ENCODE measurements at regions not wholly inside any gene's neighbourhood (a gene's known extent, or its start where the extent isn't known, plus 50 kb on each side); places are given as distances from the start of the nearest gene placed in this dataset.
A peak's percentile ranks its signal among the peaks of the same experiment; 100 is the strongest.

DNA sequence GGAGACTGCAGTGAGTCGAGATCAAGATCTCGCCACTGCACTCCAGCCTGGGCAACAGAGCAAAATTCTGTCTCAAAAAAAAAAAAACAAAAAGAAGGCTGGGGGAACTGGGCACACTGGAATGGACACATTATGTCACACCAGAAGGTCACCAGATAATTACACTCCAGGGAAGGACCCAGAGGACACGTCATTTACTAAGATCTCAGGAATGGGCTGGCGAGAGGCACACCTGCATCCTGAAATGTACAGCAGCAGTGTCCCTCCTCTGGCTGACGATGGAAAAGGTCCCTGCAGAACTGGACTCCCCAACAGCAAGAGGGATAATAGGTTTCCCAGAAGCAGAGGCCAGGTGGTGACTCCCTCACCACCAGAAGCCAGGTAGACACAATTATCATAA, 243.5 kb downstream of the BCL11B start:
- Histone ChIP-seq H3K27me3 (ENCODE audit: control insufficient read depth, insufficient read depth, low read length) (no peaks in the 10 kb centered on the region), H3K27ac (ENCODE audit: low read depth, low read length) (no peak overlapping the region), H3K9me3 (ENCODE audit: control insufficient read depth, insufficient read depth, low read length) (no peaks in the 10 kb centered on the region), H3K36me3 (ENCODE audit: control insufficient read depth, insufficient read depth, low read length) (no peaks in the 10 kb centered on the region), H3K4me1 (ENCODE audit: control insufficient read depth, insufficient read depth, low read length) (no peaks in the 10 kb centered on the region), H3K4me3 (ENCODE audit: low read depth, low read length) (no peak overlapping the region)
- DNase-seq (ENCODE audit: low read depth in 4 of 6, low spot score in 6 of 6): no peak
- WGBS (ENCODE audit: insufficient coverage): 92% methylated on average over 3 of the region's 5 CpGs

DNA sequence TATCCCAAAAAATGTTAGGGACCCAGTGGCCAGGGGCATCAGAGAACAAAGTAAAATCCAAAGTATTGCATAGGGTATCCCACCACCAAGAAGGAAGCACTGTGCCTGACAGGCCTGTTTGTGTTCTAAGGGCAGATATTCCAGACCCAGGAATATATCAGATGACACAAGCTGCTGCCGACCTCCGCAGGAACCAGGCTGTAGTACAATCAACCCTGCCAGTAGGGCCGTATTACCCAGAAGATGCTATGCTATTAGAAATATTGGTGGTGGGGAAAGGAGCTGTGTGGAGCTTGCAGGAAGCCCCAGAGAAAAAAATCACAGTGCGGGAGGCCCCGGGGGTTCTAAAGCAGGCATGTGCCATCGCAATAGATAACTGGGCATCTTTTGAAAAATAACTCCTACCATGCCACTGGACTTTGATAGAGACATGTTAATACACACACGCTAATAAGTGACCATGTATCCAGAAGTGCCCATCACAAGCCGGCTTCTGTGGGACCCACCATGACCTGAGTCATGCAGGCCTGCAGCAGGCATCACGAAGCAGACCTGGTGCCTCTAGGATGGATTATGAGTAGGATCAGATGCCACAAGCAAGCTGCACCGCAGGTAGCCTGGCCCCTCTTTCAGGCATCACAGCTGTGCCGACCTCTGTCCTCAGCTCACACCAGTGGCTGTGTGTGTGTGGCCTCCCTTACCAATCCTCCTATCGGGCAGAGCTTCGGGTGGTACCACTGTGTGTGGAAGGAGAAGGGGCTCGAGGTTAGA, 242.7 kb downstream of the BCL11B start:
- Histone ChIP-seq H3K27ac (ENCODE audit: low read depth, low read length) (no peak overlapping the region), H3K4me3 (ENCODE audit: low read depth, low read length) (no peak overlapping the region), H3K36me3 (ENCODE audit: control insufficient read depth, insufficient read depth, low read length) (no peaks in the 10 kb centered on the region), H3K9me3 (ENCODE audit: control insufficient read depth, insufficient read depth, low read length) (no peaks in the 10 kb centered on the region), H3K4me1 (ENCODE audit: control insufficient read depth, insufficient read depth, low read length) (no peaks in the 10 kb centered on the region), H3K27me3 (ENCODE audit: control insufficient read depth, insufficient read depth, low read length) (no peaks in the 10 kb centered on the region)
- 76% methylated on average over 9 of the region's 14 CpGs for WGBS (ENCODE audit: insufficient coverage)
- DNase-seq (ENCODE audit: low read depth in 4 of 6, low spot score in 6 of 6): peak in 1 of 6 donors; percentile 79

GRCh38 chr14:99029916-99030305, 242.1 kb downstream of the BCL11B start:
- WGBS (ENCODE audit: insufficient coverage): 94% methylated on average over 3 of the region's 5 CpGs
- DNase-seq (ENCODE audit: low read depth in 4 of 6, low spot score in 6 of 6): no peak
- H3K27ac ChIP-seq (ENCODE audit: low read depth, low read length): no peak overlapping the region
- H3K4me1 ChIP-seq (ENCODE audit: control insufficient read depth, insufficient read depth, low read length): no peaks in the 10 kb centered on the region
- H3K27me3 ChIP-seq (ENCODE audit: control insufficient read depth, insufficient read depth, low read length): peaks cover under 1% of the 10 kb centered on the region
- no peaks in the 10 kb centered on the region for H3K9me3 ChIP-seq (ENCODE audit: control insufficient read depth, insufficient read depth, low read length)
- H3K36me3 ChIP-seq (ENCODE audit: control insufficient read depth, insufficient read depth, low read length): no peaks in the 10 kb centered on the region
- H3K4me3 ChIP-seq (ENCODE audit: low read depth, low read length): no peak overlapping the region

DNA sequence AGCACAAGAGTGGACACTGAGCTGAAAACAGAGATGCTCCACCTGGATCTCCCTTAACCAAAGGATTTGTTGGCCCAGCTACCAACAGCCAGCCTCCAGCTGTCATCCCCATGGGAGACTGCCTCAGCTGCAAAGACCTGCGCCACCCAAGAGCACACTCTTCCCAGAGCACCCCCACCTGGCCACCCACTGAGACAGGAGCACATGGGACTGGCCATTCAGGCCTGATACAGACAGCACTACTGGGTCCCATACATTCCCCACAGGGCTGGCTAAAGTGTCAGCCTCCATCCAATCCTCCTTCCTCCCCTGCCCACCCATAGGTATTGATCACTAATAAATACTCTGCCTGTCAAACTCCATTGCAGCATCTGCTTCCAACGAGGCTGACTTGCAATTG, 241.5 kb downstream of the BCL11B start:
- peaks cover 4% of the 10 kb centered on the region for H3K27me3 ChIP-seq (ENCODE audit: control insufficient read depth, insufficient read depth, low read length)
- H3K9me3 ChIP-seq (ENCODE audit: control insufficient read depth, insufficient read depth, low read length): no peaks in the 10 kb centered on the region
- H3K36me3 ChIP-seq (ENCODE audit: control insufficient read depth, insufficient read depth, low read length): no peaks in the 10 kb centered on the region
- H3K27ac ChIP-seq (ENCODE audit: low read depth, low read length): no peak overlapping the region
- DNase-seq (ENCODE audit: low read depth in 4 of 6, low spot score in 6 of 6): no peak
- no peak overlapping the region for H3K4me3 ChIP-seq (ENCODE audit: low read depth, low read length)
- H3K4me1 ChIP-seq (ENCODE audit: control insufficient read depth, insufficient read depth, low read length): no peaks in the 10 kb centered on the region
- WGBS (ENCODE audit: insufficient coverage): 80% methylated on average over 2 of the region's 2 CpGs

DNA sequence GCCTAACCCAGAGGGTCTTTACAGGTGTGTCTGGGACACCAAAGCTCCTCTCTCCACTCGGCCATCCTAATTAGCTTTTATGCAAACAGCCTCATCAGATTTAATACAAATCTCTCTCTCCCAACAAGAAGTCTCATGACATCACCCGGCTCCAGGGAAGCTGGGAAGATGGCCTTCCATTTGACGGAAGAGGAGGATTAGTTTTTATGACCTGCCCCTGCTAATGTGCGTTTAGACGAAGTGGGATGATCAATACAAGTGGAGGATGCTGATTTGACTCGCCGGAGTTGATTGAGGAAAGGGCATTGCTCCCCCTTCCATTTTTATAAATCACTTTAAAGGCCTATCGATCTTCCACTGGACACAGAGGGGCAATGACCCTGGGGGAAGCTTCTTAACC, 239.2 kb downstream of the BCL11B start:
- no peak overlapping the region for H3K4me3 ChIP-seq (ENCODE audit: low read depth, low read length)
- peaks cover 9% of the 10 kb centered on the region for H3K4me1 ChIP-seq (ENCODE audit: control insufficient read depth, insufficient read depth, low read length)
- H3K27me3 ChIP-seq (ENCODE audit: control insufficient read depth, insufficient read depth, low read length): peaks cover 4% of the 10 kb centered on the region
- no peaks in the 10 kb centered on the region for H3K9me3 ChIP-seq (ENCODE audit: control insufficient read depth, insufficient read depth, low read length)
- H3K27ac ChIP-seq (ENCODE audit: low read depth, low read length): no peak overlapping the region
- 60% methylated on average over 1 of the region's 8 CpGs for WGBS (ENCODE audit: insufficient coverage)
- DNase-seq (ENCODE audit: low read depth in 4 of 6, low spot score in 6 of 6): no peak
- no peaks in the 10 kb centered on the region for H3K36me3 ChIP-seq (ENCODE audit: control insufficient read depth, insufficient read depth, low read length)

GRCh38 chr14:99033951-99034350, 238.0 kb downstream of the BCL11B start:
- H3K27me3 ChIP-seq (ENCODE audit: control insufficient read depth, insufficient read depth, low read length): peaks cover 4% of the 10 kb centered on the region
- H3K4me3 ChIP-seq (ENCODE audit: low read depth, low read length): no peak overlapping the region
- H3K36me3 ChIP-seq (ENCODE audit: control insufficient read depth, insufficient read depth, low read length): no peaks in the 10 kb centered on the region
- WGBS (ENCODE audit: insufficient coverage): 95% methylated on average over 7 of the region's 9 CpGs
- peaks cover 9% of the 10 kb centered on the region for H3K4me1 ChIP-seq (ENCODE audit: control insufficient read depth, insufficient read depth, low read length)
- no peaks in the 10 kb centered on the region for H3K9me3 ChIP-seq (ENCODE audit: control insufficient read depth, insufficient read depth, low read length)
- H3K27ac ChIP-seq (ENCODE audit: low read depth, low read length): no peak overlapping the region
- no peak for DNase-seq (ENCODE audit: low read depth in 4 of 6, low spot score in 6 of 6)

DNA sequence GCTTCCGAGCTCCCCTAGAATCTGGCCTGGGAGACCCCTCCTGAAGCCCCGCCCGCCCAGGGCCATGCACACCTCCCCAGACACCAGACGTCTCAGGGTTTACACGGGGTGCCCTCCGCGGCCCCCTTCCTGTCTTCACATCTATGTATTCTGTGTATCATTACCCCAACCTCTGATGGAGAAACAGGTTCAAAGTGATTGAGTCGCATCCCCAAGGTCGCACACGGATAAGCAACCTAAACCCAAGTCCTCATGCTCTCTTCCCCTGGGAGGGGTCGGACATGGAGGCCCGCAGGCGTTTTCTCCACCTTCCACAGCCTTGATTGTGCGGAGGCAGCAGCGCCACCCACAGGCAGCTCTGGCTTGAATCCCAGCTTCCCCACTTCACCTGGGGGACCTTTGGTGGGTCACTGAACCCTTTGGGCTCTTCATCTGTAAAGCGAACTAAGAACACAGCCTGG, 237.3 kb downstream of the BCL11B start:
- no peaks in the 10 kb centered on the region for H3K36me3 ChIP-seq (ENCODE audit: control insufficient read depth, insufficient read depth, low read length)
- peaks cover 9% of the 10 kb centered on the region for H3K4me1 ChIP-seq (ENCODE audit: control insufficient read depth, insufficient read depth, low read length)
- no peak overlapping the region for H3K27ac ChIP-seq (ENCODE audit: low read depth, low read length)
- WGBS (ENCODE audit: insufficient coverage): 93% methylated on average over 15 of the region's 16 CpGs
- H3K27me3 ChIP-seq (ENCODE audit: control insufficient read depth, insufficient read depth, low read length): peaks cover 4% of the 10 kb centered on the region
- H3K9me3 ChIP-seq (ENCODE audit: control insufficient read depth, insufficient read depth, low read length): no peaks in the 10 kb centered on the region
- no peak overlapping the region for H3K4me3 ChIP-seq (ENCODE audit: low read depth, low read length)
- no peak for DNase-seq (ENCODE audit: low read depth in 4 of 6, low spot score in 6 of 6)

DNA sequence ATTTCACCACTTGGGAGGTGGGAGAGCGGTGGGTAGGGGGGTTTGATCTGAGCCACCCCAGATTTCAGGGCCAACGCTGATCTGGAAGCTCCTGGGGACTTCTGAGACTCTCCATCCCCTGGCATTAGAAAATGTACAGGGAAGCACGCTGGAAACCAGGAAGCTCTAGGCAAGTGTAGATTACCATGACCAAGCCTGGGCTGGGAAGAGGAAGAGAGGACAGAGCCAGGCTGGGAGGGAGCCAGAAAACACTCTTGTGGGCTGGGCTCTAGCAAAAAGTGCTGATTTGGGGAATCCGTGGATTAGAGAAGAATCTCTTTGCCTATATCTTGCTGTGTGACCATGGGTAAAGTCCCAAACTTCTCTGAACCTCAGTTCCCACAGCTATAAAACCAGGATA, 236.7 kb downstream of the BCL11B start:
- WGBS (ENCODE audit: insufficient coverage): 95% methylated on average over 3 of the region's 4 CpGs

GRCh38 chr14:99035712-99036610, 236.0 kb downstream of the BCL11B start:
- Histone ChIP-seq H3K36me3 (ENCODE audit: control insufficient read depth, insufficient read depth, low read length) (no peaks in the 10 kb centered on the region), H3K4me3 (ENCODE audit: low read depth, low read length) (no peak overlapping the region), H3K27ac (ENCODE audit: low read depth, low read length) (no peak overlapping the region), H3K27me3 (ENCODE audit: control insufficient read depth, insufficient read depth, low read length) (peaks cover 4% of the 10 kb centered on the region), H3K9me3 (ENCODE audit: control insufficient read depth, insufficient read depth, low read length) (no peaks in the 10 kb centered on the region), H3K4me1 (ENCODE audit: control insufficient read depth, insufficient read depth, low read length) (peaks cover 14% of the 10 kb centered on the region)
- WGBS (ENCODE audit: insufficient coverage): 44% methylated on average over 30 of the region's 30 CpGs
- DNase-seq (ENCODE audit: low read depth in 4 of 6, low spot score in 6 of 6): peak in 2 of 6 donors; percentile 6 to 76

More for the DNA sequence above, 236.7 kb downstream of the BCL11B start:
- Histone ChIP-seq H3K27ac (ENCODE audit: low read depth, low read length) (no peak overlapping the region), H3K9me3 (ENCODE audit: control insufficient read depth, insufficient read depth, low read length) (no peaks in the 10 kb centered on the region), H3K27me3 (ENCODE audit: control insufficient read depth, insufficient read depth, low read length) (peaks cover 4% of the 10 kb centered on the region), H3K36me3 (ENCODE audit: control insufficient read depth, insufficient read depth, low read length) (no peaks in the 10 kb centered on the region), H3K4me3 (ENCODE audit: low read depth, low read length) (no peak overlapping the region), H3K4me1 (ENCODE audit: control insufficient read depth, insufficient read depth, low read length) (peaks cover 14% of the 10 kb centered on the region)
- peak in 1 of 6 donors; percentile 32 for DNase-seq (ENCODE audit: low read depth in 4 of 6, low spot score in 6 of 6)

Measured in spinal cord (tissue), 9 donors.